HT-29 (cell line): ENCODE measurements at regions not wholly inside any gene's neighbourhood (a gene's known extent, or its start where the extent isn't known, plus 50 kb on each side); places are given as distances from the start of the nearest gene placed in this dataset.
A peak's percentile ranks its signal among the peaks of the same experiment; 100 is the strongest.

Experiments
- DNase-seq: peaks from one replicate; pipeline ENCODE4 v3.0.0-alpha.2; 2015; ENCODE audit warnings: low spot score

DNA sequence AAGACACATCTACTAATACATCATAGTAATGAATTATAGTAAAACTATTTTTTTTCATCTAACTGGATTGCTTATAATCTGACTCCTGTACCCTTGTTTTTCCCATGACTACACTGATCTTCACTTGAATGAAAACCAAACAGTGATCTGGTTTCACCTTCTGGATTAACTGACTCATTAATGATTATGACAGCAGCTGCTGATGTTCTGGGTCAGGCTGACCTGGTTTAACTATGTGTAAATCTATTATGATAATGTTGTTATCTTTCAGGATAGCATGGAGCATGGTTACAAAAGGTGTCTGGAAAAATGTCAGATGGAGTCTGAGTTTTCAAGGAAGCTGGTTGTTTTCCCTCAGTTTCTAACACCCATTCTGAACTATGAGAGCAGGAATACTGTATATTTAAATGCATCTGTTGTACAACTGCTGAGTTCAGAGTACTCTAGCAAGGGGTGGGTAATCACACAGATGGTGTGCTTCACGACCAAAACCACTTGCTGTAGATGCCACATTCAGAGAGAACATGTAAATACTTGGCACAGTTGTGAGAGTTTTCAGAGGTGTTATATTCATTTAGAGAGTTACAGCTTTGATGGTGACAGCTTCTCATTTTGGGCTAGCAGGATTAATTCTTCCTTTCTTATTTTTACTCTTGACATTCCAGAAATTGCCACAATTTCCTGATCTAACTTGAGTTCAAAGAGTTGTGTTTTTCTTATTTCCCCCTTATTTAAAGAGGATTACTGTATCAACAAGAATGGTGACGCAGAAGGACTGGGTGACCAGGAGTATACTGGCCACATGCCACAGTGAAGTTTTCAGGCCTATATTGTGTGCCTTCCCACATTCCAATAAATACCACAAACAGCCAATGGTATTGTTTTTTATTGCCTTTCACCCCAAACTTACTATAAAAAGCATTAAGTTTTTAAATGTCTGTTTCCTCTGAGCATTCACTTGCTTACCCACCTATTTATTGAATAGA, 249.7 kb upstream of the TET2 start:
- DNase-seq: no peak

DNA sequence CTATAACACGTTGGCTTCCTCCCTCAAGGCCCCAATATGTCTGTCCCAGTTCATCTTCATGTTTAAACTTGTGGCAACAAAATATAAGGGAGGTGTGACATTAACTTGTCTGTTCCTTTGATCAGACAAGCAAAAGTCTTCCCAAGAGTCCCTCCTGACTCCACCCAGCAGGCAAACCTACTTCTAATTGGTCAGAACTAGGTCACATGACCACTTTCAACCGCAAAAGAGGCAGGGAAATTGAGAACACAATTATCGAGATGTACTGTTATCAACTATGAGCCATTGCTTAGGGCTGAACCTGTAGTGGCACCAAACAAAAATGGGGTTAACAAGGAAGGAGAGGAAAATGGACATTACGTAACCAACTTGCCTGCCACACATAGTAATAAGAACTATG, 246.8 kb upstream of the TET2 start:
- no peak for DNase-seq

DNA sequence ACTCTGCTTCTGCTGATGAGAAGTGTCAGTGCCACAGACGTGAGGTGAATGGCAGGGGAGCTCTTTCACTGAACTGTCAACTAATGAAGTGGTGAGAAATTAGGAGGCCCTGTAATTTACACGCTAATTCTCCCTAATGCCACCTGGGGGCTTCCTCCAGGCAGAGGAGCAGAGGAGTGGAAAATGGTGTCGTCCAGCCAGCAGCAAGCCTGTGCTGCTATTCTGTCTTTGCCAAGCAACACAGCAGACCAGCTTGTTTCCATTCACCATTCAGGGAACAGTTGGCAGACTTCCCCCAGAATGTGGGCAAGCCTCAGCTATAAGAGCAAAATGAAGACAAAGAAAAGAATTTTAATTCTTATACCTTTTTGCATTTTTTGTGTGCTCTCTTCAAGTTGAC, 245.2 kb upstream of the TET2 start:
- DNase-seq: peak; percentile 13

DNA sequence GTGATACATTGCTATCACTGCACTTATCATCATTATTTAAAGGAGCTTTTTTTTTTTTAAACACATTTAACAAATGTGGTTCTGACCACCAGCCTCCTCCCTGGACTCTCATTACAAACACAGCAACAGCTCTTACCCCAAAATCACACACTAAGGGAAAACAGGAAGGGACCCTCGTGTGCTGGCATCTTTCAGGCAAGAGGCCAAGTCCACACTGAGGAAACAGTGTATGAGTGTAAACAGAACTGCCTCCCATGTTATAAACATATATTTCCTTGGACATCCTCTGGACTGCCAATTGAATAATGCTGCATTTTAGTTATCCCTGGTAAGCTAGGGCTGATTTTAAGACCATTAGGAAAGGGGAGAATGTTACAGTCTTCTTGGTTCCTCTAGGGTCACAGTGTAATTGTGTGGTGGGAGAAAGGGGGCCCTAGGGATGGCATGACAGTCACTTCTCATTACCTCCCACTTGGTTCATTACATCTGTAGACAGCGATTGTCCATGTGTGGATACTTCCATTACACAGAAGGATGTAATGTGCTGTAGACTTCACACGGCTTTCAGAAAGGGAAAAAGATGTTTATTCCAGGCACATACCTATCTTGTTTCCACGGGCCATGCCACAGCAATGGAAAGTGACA, 244.6 kb upstream of the TET2 start:
- DNase-seq: no peak

DNA sequence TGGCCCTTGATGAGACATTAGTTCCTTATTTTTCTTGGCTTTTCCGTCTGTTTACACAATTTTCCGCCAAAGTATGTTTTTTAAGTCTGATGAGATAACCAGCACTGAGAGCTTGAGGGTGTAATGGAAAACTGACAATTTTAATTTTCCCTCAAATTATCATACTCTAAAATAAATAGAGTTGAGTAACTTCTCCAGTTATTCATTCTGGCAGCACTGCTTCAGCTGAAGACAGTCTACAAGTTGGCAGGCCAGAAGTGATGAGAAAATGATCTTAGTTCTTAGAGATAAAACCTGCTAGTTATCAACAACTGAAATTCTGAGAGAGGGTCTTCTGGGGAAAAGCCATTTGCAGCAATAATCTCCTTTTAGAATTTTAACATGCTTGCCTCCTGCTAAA, 241.6 kb upstream of the TET2 start:
- no peak for DNase-seq

DNA sequence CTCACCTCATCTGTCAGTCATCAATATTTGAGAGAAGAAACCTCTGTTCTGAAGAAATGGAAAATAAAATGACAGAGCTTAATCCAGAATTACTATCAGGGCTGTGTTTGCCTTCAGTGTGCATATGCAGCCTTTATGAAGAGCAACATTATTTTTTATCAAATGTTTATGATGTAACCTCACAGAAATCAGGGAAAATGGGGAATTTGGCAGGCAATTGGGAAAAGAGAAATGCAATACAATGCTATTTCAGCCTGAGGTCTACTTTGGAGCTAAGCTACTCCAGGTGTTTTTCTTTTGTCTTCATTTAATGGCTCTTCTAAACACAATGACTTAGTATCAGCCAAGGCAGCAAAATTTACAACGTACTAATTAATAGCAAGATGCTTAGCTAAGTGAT, 241.1 kb upstream of the TET2 start:
- no peak for DNase-seq

DNA sequence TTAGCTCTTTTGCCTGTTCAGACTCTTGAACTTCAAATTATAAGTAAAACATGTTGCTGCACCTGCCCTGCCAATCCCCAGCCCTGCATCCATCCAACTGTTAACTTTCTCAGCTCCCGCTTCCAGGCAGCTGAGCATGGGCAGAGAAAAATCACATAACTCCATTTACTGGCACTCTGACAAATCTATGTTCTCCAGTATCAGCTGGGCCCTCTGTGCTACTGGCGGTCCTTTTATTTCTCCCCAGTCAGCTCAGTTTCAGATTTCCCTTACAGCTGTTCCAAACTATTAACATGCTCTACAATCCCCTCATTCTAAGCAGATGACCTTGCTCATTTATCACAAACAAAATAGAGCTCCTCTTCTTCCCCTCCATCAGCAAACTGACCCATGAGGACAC, 240.4 kb upstream of the TET2 start:
- DNase-seq: no peak

DNA sequence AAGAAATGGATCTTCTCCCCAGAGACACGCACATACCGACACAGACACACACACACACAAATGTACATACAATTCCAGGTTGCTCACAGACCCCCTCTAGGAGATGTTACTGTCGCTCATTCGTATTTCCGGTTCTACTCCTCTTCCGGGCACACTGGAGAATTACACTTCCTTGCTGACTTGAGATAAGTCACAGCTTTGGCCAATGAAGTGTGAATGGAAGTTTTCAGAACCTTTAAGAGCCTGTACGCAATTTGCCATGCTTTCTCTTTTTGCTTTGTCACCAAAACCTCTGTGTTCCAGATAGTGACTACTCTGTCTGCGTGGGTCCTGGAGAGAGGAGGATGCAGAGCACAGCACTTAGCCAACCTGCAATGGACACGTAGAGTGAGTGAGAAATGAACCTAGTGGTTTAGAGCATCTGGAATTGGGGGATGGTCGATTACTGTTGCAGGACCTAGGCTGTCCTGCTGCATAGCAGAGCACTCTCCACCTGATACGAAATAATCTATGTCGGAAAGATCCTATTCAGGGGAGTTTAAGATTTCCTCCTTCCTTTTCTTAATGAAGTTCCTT, 239.5 kb upstream of the TET2 start:
- no peak for DNase-seq

DNA sequence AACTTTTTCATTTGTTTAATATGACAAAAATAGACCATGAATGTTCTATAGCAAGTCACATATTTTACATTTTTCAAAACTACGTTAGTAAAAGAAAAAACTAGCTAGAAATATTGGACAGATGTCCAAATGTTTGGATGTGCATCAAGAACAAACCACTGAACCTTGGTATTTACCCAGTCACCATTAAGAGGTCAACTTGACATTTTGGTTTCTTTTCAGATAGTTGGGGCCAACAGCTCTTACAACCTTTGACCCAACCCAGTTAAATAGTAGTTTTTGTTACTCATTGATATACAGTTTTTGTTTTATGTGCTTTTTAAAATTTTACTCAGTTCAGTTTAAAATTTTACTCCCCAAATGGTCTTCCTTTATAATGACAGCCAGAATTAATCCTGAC, 238.7 kb upstream of the TET2 start:
- DNase-seq: no peak

DNA sequence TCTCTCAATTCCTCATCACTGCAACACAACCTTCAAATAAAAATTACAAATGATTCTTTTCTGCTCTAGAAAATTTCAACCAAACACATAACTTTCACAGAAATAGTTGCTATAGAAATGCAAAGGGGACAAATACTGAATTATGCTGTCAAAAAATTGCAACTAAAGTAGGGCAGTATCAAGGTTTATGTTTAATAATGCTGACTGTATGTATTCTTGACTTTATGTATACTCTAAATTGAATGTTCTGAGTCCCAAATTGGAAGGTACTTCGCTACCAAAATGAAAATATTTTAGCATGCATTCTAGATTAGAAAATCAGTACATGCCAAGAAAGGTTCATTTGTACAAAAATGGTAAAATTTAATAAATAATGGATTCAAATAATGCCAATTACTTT, 237.3 kb upstream of the TET2 start:
- no peak for DNase-seq

DNA sequence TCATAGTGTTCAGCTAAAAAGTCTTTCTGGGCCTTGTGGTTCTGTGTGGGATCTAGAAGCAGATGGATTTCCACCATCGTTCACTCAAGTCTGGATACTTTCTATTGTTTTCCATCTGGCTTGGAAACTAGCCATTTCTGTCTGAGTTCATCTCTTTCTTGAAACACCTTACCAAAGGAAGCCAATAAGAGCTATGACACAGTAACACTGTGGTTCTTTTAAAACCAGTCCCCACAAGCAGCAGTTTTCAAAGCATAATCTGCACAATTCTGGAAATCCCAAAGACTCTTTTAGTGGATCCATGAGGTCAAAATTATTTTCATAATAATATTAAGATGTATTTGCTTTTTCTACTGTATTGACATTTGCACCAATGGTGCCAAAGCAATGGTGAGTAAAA, 234.2 kb upstream of the TET2 start:
- no peak for DNase-seq

DNA sequence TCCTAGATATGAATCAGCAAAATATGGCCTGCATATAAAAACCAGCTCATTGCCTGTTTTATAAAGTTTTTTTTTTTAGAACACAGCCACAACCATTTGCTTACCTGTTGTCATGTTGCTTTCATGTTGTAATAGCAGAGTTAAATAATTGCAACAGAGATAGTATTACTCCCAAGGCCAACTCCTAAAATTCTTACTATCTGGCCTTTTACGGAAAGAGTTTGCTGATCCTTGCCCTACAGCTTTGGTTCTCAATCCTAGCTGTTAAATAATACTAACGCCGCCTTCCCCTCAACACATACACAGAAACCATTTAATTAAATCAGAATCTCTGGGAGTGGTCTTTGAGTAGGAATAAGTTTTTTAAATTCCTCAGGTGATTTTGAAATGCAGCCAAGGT, 231.3 kb upstream of the TET2 start:
- no peak for DNase-seq

DNA sequence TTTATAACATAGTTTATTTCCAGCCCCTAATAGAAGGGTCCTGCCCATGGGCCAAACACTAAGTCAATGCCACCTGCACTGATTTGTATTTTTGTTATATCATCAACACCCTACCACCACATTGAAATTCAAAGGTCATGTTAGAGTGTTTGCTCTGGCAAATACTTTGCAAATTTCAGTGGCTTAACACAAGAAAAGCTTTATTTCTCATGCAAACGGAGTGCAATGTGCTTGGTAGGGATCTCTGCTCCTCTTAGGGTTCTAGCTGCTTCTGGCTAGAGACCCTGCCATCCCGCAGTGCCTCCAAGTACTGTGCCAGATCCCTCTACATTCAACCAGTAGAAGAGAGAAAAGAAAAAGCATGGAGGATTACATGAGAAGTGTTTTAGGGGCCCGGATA, 230.8 kb upstream of the TET2 start:
- no peak for DNase-seq

DNA sequence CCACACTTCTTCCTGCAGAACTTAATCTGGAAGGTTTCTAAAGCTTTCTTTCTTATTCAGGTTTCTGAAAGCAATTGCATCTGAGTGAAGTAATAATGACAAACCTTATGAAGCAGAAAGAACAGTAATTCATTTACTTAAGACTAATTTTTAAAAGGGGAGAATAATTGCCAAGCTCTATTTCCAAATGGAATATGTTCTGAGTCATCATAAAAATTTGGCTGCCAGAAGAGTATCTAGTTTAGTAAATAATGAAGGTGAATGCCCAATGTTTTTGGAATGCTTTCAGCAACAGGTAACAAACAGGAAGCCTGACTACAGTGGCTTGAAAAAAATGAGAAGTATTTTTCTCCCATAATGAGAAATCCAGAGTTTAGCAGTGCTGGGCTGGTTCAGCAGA, 227.3 kb upstream of the TET2 start:
- no peak for DNase-seq

DNA sequence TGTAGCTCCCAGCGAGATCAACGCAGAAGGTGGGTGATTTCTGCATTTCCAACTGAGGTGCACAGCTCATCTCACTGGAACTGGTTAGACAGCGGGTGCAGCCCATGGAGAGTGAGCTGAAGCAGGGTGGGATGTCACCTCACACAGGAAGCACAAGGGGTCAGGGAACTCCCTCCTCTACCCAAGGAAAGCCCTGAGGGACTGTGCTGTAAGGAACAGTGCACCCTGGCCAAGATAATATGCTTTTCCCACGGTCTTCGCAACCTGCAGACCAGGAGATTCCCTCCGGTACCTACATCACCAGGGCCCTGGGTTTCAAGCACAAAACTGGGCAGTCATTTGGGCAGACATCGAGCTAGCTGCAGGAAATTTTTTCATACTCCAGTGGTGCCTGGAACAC, 216.4 kb upstream of the TET2 start:
- DNase-seq: no peak

DNA sequence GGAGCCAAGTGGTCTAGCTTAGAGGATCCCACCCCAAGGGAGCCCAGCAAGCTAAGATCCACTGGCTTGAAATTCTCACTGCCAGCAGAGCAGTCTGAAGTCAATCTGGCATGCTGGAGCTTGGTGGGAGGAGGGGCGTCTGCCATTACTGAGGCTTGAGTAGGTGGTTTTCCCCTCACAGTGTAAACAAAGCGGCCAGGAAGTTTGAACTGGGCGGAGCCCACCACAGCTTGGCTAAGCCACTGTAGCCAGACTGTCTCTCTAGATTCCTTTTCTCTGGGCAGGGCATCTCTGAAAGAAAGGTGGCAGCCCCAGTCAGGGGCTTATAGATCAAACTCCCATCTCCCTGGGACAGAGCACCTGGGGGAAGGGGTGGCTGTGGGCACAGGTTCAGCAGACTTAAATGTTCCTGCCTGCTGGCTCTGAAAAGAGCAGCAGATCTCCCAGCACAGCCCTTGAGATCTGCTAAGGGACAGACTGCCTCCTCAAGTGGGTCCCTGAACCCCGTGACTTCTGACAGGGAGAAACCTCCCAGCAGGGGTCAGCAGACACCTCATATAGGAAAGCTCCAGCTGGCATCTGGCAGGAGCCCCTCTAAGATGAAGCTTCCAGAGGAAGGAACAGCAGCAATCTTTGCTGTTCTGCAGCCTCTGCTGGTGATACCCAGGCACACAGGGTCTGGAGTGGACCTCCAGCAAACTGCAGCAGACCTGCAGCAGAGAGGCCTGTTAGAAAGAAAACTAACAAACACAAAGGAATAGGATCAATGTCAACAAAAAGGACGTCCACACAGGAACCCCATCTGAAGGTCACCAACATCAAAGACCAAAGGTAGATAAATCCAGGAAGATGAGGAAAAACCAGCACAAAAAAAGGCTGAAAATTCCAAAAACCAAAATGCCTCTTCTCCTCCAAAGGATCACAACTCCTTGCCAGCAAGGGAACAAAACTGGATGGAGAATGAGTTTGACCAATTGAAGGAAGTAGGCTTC, 215.6 kb upstream of the TET2 start:
- peak; percentile 72 for DNase-seq

DNA sequence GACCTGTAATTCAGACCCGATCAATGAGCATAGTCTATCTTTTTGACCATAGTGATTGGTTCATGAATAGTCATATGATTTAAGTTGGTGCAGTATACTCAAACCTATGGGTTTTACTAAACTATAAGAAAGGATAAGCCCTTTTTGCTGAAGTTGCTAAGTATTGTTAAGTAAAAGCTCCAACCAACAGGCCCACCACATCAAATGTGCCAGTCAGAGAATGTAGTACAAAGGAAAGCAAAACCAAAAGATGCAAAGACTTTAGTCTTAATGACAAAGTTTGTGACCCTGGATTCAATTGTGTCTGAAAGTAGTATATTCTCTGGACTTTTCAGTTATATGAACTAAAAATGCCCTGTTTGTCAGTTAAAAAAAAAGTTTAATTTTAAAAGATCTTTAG, 208.1 kb upstream of the TET2 start:
- no peak for DNase-seq

DNA sequence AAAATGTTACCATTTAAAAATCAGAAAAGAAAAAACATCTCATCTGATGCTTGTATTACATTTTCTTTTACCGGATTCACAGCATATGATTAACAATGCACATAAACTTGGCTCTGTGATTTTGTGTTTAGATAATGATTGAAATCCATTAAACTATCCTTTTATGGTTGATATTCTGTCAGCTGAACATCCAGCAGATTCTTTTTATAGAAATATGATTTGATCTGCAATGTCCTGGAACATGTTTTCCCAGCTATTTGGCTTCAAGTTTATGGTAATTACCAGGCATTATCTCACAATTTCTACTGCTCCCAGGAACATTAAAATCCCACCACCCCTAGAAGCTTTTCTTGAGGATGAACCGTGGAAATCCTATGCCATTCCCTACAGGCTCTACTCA, 205.7 kb upstream of the TET2 start:
- no peak for DNase-seq

DNA sequence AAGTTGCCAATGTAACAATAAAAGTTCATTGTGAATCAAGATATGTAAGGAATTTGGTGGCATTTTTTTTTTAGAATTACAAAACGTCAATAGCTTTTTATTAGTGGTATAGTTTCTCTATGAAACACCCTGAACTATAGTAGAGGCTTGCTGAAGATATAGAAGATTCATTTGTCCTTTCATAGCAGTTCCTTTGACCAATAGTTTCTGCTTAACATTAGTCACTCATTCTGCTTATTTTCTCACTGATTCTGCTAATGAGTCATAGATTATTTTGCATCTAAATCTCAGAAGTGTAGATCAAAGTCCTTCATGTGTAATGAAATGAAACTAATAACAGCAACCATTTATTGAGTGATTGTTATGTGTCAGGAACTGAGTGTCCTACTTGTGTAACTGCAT, 205.0 kb upstream of the TET2 start:
- DNase-seq: no peak

DNA sequence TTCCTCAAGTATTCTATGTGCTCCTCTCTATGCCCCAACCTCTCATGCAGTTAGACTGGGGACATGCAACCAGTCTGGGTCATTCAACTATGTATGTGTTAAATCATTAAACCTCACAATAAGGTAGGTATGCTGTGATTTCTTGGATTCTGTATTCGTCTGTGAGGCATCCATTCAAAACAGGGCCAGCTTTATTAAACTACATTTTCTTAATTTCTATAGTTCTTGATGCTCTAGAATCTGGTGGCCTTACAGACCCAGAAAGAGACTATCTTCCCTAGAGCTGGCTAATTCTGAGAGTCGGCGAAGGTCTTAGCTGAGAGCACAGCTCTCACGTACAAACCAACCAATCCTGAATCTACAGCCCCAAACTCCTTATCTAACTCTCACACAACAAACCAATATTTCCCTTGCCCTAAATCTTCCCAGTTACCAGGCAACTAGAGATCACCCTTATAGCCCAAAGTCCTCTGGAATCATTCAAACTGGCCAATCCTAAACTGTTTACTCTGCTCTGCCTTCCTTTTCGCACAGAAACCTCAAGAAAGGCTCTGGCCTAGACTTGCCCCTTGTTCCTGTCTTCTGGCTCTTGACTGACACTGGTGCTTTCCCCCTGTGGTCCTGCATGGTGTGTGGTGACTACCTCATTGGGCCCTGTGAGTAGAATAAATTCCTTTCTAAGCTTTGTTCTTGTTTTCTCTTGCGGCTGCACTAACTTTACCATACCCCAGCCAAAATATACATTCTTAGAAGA, 203.5 kb upstream of the TET2 start:
- no peak for DNase-seq

DNA sequence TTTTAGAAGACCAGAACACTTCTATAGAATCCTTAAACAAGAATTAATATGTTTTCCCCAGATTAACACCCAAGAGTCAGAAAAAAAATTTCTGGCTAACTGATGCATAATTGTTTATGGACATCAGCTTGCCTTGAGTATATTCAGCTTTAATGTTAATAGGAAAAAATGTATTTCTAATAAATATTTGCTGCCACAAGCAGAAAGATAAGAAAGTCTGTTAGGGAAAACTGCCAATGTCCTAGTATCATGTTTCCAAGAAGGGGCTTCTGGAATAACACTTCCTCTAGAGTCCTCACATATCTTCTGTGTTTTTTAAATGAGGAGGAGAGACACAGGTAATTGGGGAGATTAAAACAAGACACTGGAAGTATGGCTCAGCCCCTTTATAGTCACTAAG, 202.1 kb upstream of the TET2 start:
- DNase-seq: no peak
